ENCODE measurements at regions not wholly inside any gene's neighbourhood (a gene's known extent, or its start where the extent isn't known, plus 50 kb on each side); places are given as distances from the start of the nearest gene placed in this dataset.

GRCh38 chrX:139179592-139179991 lies 350.9 kb upstream of the F9 start:
- H4K20me1 ChIP-seq (replicated peaks in 1 of 2; ENCODE audit: control insufficient read depth in 1 of 2, insufficient read depth in 2 of 2, low read length in 2 of 2) = no peaks in the 10 kb centered on the region
- no peak overlapping the region for H2BK15ac ChIP-seq (ENCODE audit: low read length)
- H3K9me3 ChIP-seq (ENCODE audit: insufficient read depth in 2 of 2, low read depth in 1 of 2, low read length in 1 of 2) = no peaks in the 10 kb centered on the region
- FAIRE-seq (no peak), DNase-seq (ENCODE audit: low read depth in 1 of 2, low spot score in 2 of 2) (no peak)
- CTCF ChIA-PET (ENCODE audit: partially characterized antibody) = no interaction called here
- H3K79me1 ChIP-seq (ENCODE audit: low read depth, low read length) = no peaks in the 10 kb centered on the region
- 78% methylated on average over 1 of the region's 1 CpG; no CpG with 5 or more reads in 1 of the 2 experiments for WGBS, 2 experiments (ENCODE audit: extremely low coverage in 1 of 2, insufficient coverage in 1 of 2, insufficient read length in 1 of 2, insufficient replicate concordance in 2 of 2, low coverage in 1 of 2, low lambda C conversion rate in 2 of 2, missing lambda C conversion rate in 1 of 2)
- no peak overlapping the region for H3K27ac ChIP-seq (ENCODE audit: low read depth, low read length)
- H3K36me3 ChIP-seq (ENCODE audit: control insufficient read depth in 2 of 4, insufficient read depth in 4 of 4, low read length in 3 of 4) = no peaks in the 10 kb centered on the region
- H2BK20ac ChIP-seq (ENCODE audit: low read length) = no peak overlapping the region
- H3K9ac ChIP-seq (replicated peaks in 1 of 4; ENCODE audit: extremely low read depth in 1 of 4, low read depth in 3 of 4, low read length in 3 of 4) = no peak overlapping the region
- no peak overlapping the region for H4K5ac ChIP-seq (ENCODE audit: insufficient read length, low read depth, low read length)
- H3K79me2 ChIP-seq (ENCODE audit: control insufficient read depth in 1 of 2, insufficient read depth in 2 of 2, low read length in 2 of 2) = no peaks in the 10 kb centered on the region
- no peaks in the 10 kb centered on the region for H3K23me2 ChIP-seq (ENCODE audit: low read depth, low read length)
- H3K4me2 ChIP-seq (ENCODE audit: insufficient read depth in 1 of 2, low read depth in 2 of 2, low read length in 2 of 2) = no peak overlapping the region
- H2AK5ac ChIP-seq (ENCODE audit: low read depth, low read length) = no peak overlapping the region
- H3K4me1 ChIP-seq (replicated peaks in 1 of 4; ENCODE audit: control insufficient read depth in 3 of 4, insufficient read depth in 4 of 4, low read length in 3 of 4) = no peaks in the 10 kb centered on the region
- no peaks in the 10 kb centered on the region for H3K27me3 ChIP-seq (replicated peaks in 1 of 4; ENCODE audit: control insufficient read depth in 3 of 4, extremely low read depth in 1 of 4, insufficient read depth in 3 of 4, low read length in 3 of 4)
- H2BK5ac ChIP-seq (ENCODE audit: low read depth, low read length) = no peak overlapping the region
- no peak overlapping the region for H3K18ac ChIP-seq (ENCODE audit: extremely low read depth, low read length)
- no peak overlapping the region for H2BK12ac ChIP-seq (ENCODE audit: low read depth, low read length)
- H2AFZ ChIP-seq (ENCODE audit: low read length) = no peak overlapping the region
- no peak overlapping the region for H2BK120ac ChIP-seq (replicated peaks; ENCODE audit: low read depth, low read length)
- no peak overlapping the region for H3K14ac ChIP-seq (ENCODE audit: insufficient read length)
- H4K8ac ChIP-seq (ENCODE audit: extremely low read depth, insufficient read depth, low read length) = no peak overlapping the region
- H4K91ac ChIP-seq (replicated peaks; ENCODE audit: insufficient read length, low read length) = no peak overlapping the region
- no peak overlapping the region for H3K56ac ChIP-seq (replicated peaks; ENCODE audit: insufficient read length, low read depth, low read length)
- no peak overlapping the region for H3K4ac ChIP-seq (replicated peaks; ENCODE audit: insufficient read length, low read depth, low read length)
- H3K4me3 ChIP-seq (ENCODE audit: extremely low read depth in 1 of 4, insufficient read depth in 2 of 4, low read depth in 3 of 4, low read length in 4 of 4) = no peak overlapping the region
- POLR2A ChIA-PET (ENCODE audit: partially characterized antibody) = no interaction called here
- H3K23ac ChIP-seq (ENCODE audit: insufficient read length) = no peak overlapping the region
- TF ChIP-seq GTF2F1 (IDR thresholded peaks at IDR 0.05; ENCODE audit: borderline replicate concordance, low read depth, low read length) (no peak), BRCA1 (IDR thresholded peaks at IDR 0.05; ENCODE audit: low read depth, low read length) (no peak), POLR2A (IDR thresholded peaks at IDR 0.05; ENCODE audit: control extremely low read depth in 1 of 2, low read depth in 2 of 2, low read length in 2 of 2) (no peak), TAF1 (IDR thresholded peaks at IDR 0.05; ENCODE audit: low read depth, low read length) (no peak), SP1 (IDR thresholded peaks at IDR 0.05; ENCODE audit: low read depth, low read length) (no peak), CREB1 (IDR thresholded peaks at IDR 0.05) (no peak), SAP30 (IDR thresholded peaks at IDR 0.05; ENCODE audit: insufficient read depth, insufficient replicate concordance, low read length) (no peak), FOSL1 (IDR thresholded peaks at IDR 0.05; ENCODE audit: insufficient read depth, low read depth, low read length) (no peak), CTBP2 (IDR thresholded peaks at IDR 0.05; ENCODE audit: borderline replicate concordance, insufficient read depth, insufficient read length, low read length) (no peak), GABPA (IDR thresholded peaks at IDR 0.05; ENCODE audit: borderline replicate concordance, insufficient read depth, low read length) (no peak), RAD21 (IDR thresholded peaks at IDR 0.05 in 1 of 2, conservative IDR thresholded peaks at IDR 0.05 in 1 of 2; ENCODE audit: low read depth in 2 of 2, low read length in 2 of 2) (no peak), ATF2 (IDR thresholded peaks at IDR 0.05; ENCODE audit: low read length) (no peak), ASH2L (IDR thresholded peaks at IDR 0.05; ENCODE audit: low read length) (no peak), BACH1 (IDR thresholded peaks at IDR 0.05; ENCODE audit: low read length) (no peak)
